Activated T-cell treated with anti-CD3 and anti-CD28 coated beads, Interleukin-2, amount 50 U/mL, for 4 hours (primary cell): ENCODE measurements at regions not wholly inside any gene's neighbourhood (a gene's known extent, or its start where the extent isn't known, plus 50 kb on each side); places are given as distances from the start of the nearest gene placed in this dataset.

Experiments used
- ATAC-seq, 2 donors: fragments of 200-7000 bp; cut with Tn5 transposase; one replicate each; pipeline ENCODE4 v1.10.0; 2021
- DNase-seq: peaks from one replicate; pipeline ENCODE4 v3.0.0-alpha.2; 2020
- H3K27me3 Mint-ChIP-seq: one replicate; pipeline ENCODE4 v1.8.0; 2021; ENCODE audit warnings: low read depth, mixed read lengths
- H3K36me3 Mint-ChIP-seq: one replicate; pipeline ENCODE4 v1.8.0; 2022; ENCODE audit warnings: mixed read lengths; ENCODE audit not compliant: insufficient read depth
- H3K4me1 Mint-ChIP-seq: one replicate; pipeline ENCODE4 v1.8.0; 2021; ENCODE audit warnings: low read depth, mixed read lengths
- H3K4me3 Mint-ChIP-seq: one replicate; pipeline ENCODE4 v1.8.0; 2021; ENCODE audit warnings: mild to moderate bottlenecking, moderate library complexity, mixed read lengths
- H3K9me3 Mint-ChIP-seq: one replicate; pipeline ENCODE4 v1.8.0; 2021; ENCODE audit warnings: mixed read lengths

- Mint-ChIP-seq H3K4me1 (peaks cover 7% of the 10 kb centered on the region), H3K27me3 (peaks cover 5% of the 10 kb centered on the region), H3K9me3 (no peaks in the 10 kb centered on the region), H3K36me3 (no peaks in the 10 kb centered on the region), H3K4me3 (peak overlapping the region; percentile 70)
- peak; percentile 31 for DNase-seq
- ATAC-seq, result peak; percentile 79 to 90
These were observed 75.3 kb upstream of the OR4E1 start for GRCh38 chr14:21748869-21749303.

- peaks cover 55% of the 10 kb centered on the region for H3K27me3 Mint-ChIP-seq
- no peaks in the 10 kb centered on the region for H3K36me3 Mint-ChIP-seq
- H3K4me1 Mint-ChIP-seq, result peaks cover 7% of the 10 kb centered on the region
- ATAC-seq (peak; percentile 62 to 80), DNase-seq (no peak)
- no peaks in the 10 kb centered on the region for H3K9me3 Mint-ChIP-seq
- H3K4me3 Mint-ChIP-seq, result peak overlapping the region; percentile 64
These were observed 62.2 kb upstream of the OR4E1 start for GRCh38 chr14:21735639-21736307.

- Mint-ChIP-seq H3K4me3 (peak overlapping the region; percentile 4), H3K4me1 (peaks cover 7% of the 10 kb centered on the region), H3K36me3 (no peaks in the 10 kb centered on the region), H3K27me3 (peaks cover 51% of the 10 kb centered on the region), H3K9me3 (no peaks in the 10 kb centered on the region)
- ATAC-seq, result no peak
- DNase-seq, result no peak
These were observed 61.6 kb upstream of the OR4E1 start for GRCh38 chr14:21735200-21735599.

- Mint-ChIP-seq H3K4me1 (peaks cover 13% of the 10 kb centered on the region), H3K4me3 (no peak overlapping the region), H3K27me3 (peaks cover 50% of the 10 kb centered on the region), H3K9me3 (no peaks in the 10 kb centered on the region), H3K36me3 (no peaks in the 10 kb centered on the region)
- peak; percentile 42 to 53 for ATAC-seq
- DNase-seq, result no peak
These were observed 60.9 kb upstream of the OR4E1 start for GRCh38 chr14:21734457-21735074.

GRCh38 chr14:21729703-21730233 is 56.1 kb upstream of the OR4E1 start:
- no peaks in the 10 kb centered on the region for H3K36me3 Mint-ChIP-seq
- peaks cover 13% of the 10 kb centered on the region for H3K4me1 Mint-ChIP-seq
- ATAC-seq (peak; percentile 43), DNase-seq (no peak)
- H3K4me3 Mint-ChIP-seq, result peak overlapping the region; percentile 67
- no peaks in the 10 kb centered on the region for H3K9me3 Mint-ChIP-seq
- H3K27me3 Mint-ChIP-seq, result peaks cover 32% of the 10 kb centered on the region

GRCh38 chr14:21725250-21725649 is 51.6 kb upstream of the OR4E1 start:
- H3K9me3 Mint-ChIP-seq, result no peaks in the 10 kb centered on the region
- H3K4me3 Mint-ChIP-seq, result no peak overlapping the region
- H3K36me3 Mint-ChIP-seq, result no peaks in the 10 kb centered on the region
- H3K4me1 Mint-ChIP-seq, result peaks cover 9% of the 10 kb centered on the region
- ATAC-seq (no peak), DNase-seq (no peak)
- peaks cover 30% of the 10 kb centered on the region for H3K27me3 Mint-ChIP-seq

- peaks cover 3% of the 10 kb centered on the region for H3K4me1 Mint-ChIP-seq
- DNase-seq (no peak), ATAC-seq (no peak)
- no peaks in the 10 kb centered on the region for H3K9me3 Mint-ChIP-seq
- peak overlapping the region; percentile 72 for H3K4me3 Mint-ChIP-seq
- no peaks in the 10 kb centered on the region for H3K36me3 Mint-ChIP-seq
- peaks cover 27% of the 10 kb centered on the region for H3K27me3 Mint-ChIP-seq
These were observed 50.7 kb upstream of the OR4E1 start for GRCh38 chr14:21724090-21724973.

GRCh38 chr14:21723431-21724045 is 49.9 kb upstream of the OR4E1 start:
- Mint-ChIP-seq H3K4me3 (peak overlapping the region; percentile 72), H3K36me3 (no peaks in the 10 kb centered on the region), H3K27me3 (peaks cover 27% of the 10 kb centered on the region), H3K4me1 (peaks cover 3% of the 10 kb centered on the region), H3K9me3 (no peaks in the 10 kb centered on the region)
- DNase-seq (peak; percentile 27), ATAC-seq (peak; percentile 67 to 81)
